H9 (cell line): ENCODE measurements at regions not wholly inside any gene's neighbourhood (a gene's known extent, or its start where the extent isn't known, plus 50 kb on each side); places are given as distances from the start of the nearest gene placed in this dataset.

Experiments
- DNase-seq: peaks from one replicate; pipeline ENCODE4 v3.0.0-alpha.2; 2017
- H2AFZ ChIP-seq: one replicate; pipeline ENCODE4 v1.6.1; 2013; ENCODE audit warnings: mild to moderate bottlenecking, low read length, control low read depth, moderate library complexity
- H2AK5ac ChIP-seq: 2 replicates; pipeline ENCODE4 v1.6.1; 2013; ENCODE audit warnings: low read length, control low read depth, mixed read lengths; ENCODE audit not compliant: insufficient read length
- H2BK120ac ChIP-seq: one replicate; pipeline ENCODE4 v1.6.1; 2013; ENCODE audit warnings: low read depth, mild to moderate bottlenecking, low read length, control low read depth, inconsistent platforms; ENCODE audit not compliant: poor library complexity, severe bottlenecking
- H2BK12ac ChIP-seq: 2 replicates; pipeline ENCODE4 v1.6.1; 2013; ENCODE audit warnings: low read length, control low read depth, mixed read lengths, low read depth; ENCODE audit not compliant: insufficient read length
- H2BK15ac ChIP-seq: 2 replicates; pipeline ENCODE4 v1.6.1; 2013; ENCODE audit warnings: low read depth, low read length, control low read depth
- H2BK20ac ChIP-seq: one replicate; pipeline ENCODE4 v1.6.1; 2013; ENCODE audit warnings: low read depth, mild to moderate bottlenecking, low read length, control low read depth, inconsistent platforms; ENCODE audit not compliant: poor library complexity, severe bottlenecking
- H2BK5ac ChIP-seq: 2 replicates; pipeline ENCODE4 v1.6.1; 2013; ENCODE audit warnings: low read length, control low read depth, mixed read lengths; ENCODE audit not compliant: insufficient read length
- H3K14ac ChIP-seq: 2 replicates; pipeline ENCODE4 v1.6.1; 2013; ENCODE audit warnings: low read length, control low read depth; ENCODE audit not compliant: insufficient read depth
- H3K18ac ChIP-seq: 2 replicates; pipeline ENCODE4 v1.6.1; 2013; ENCODE audit warnings: low read depth, mild to moderate bottlenecking, mixed read lengths, low read length, control low read depth; ENCODE audit not compliant: insufficient read length
- H3K23ac ChIP-seq: 2 replicates; pipeline ENCODE4 v1.6.1; 2013; ENCODE audit warnings: low read length, control low read depth, mixed read lengths, low read depth; ENCODE audit not compliant: insufficient read length
- H3K23me2 ChIP-seq: 2 replicates; pipeline ENCODE4 v1.6.1; 2013; ENCODE audit warnings: low read depth, mild to moderate bottlenecking, mixed read lengths, low read length, control low read depth; ENCODE audit not compliant: insufficient read length, poor library complexity, severe bottlenecking
- H3K27ac ChIP-seq: 2 replicates; pipeline ENCODE4 v1.5.1; 2013; ENCODE audit warnings: low read length, control low read depth, mixed read lengths, low read depth; ENCODE audit not compliant: insufficient read length
- H3K27me3 ChIP-seq: 2 replicates; pipeline ENCODE4 v1.6.1; 2013; ENCODE audit warnings: low read length, control low read depth, inconsistent platforms; ENCODE audit not compliant: insufficient read depth
- H3K4ac ChIP-seq: 2 replicates; pipeline ENCODE4 v1.6.1; 2013; ENCODE audit warnings: low read depth, mild to moderate bottlenecking, control low read depth, inconsistent platforms, low read length, moderate library complexity
- H3K4me1 ChIP-seq: 2 replicates; pipeline ENCODE4 v1.6.1; 2013; ENCODE audit warnings: low read length, control low read depth, inconsistent platforms; ENCODE audit not compliant: insufficient read depth
- H3K4me2 ChIP-seq: 2 replicates; pipeline ENCODE4 v1.6.1; 2013; ENCODE audit warnings: low read length, control low read depth, mixed read lengths; ENCODE audit not compliant: insufficient read length, insufficient read depth
- H3K56ac ChIP-seq: 2 replicates; pipeline ENCODE4 v1.6.1; 2013; ENCODE audit warnings: low read depth, mild to moderate bottlenecking, mixed read lengths, low read length, control low read depth; ENCODE audit not compliant: insufficient read length
- H3K79me1 ChIP-seq: 2 replicates; pipeline ENCODE4 v1.6.1; 2013; ENCODE audit warnings: low read depth, mild to moderate bottlenecking, moderate library complexity, low read length, control low read depth, inconsistent platforms; ENCODE audit not compliant: insufficient read depth, poor library complexity, severe bottlenecking
- H3K79me2 ChIP-seq: 2 replicates; pipeline ENCODE4 v1.6.1; 2013; ENCODE audit warnings: low read length, control low read depth, inconsistent platforms; ENCODE audit not compliant: insufficient read depth
- H3K9ac ChIP-seq: 2 replicates; pipeline ENCODE4 v1.6.1; 2013; ENCODE audit warnings: low read length, control low read depth, mixed read lengths; ENCODE audit not compliant: insufficient read length; ENCODE audit errors: extremely low read depth
- H3K9me3 ChIP-seq: one replicate; pipeline ENCODE4 v1.6.1; 2013; ENCODE audit warnings: low read depth, low read length, inconsistent platforms; ENCODE audit not compliant: control insufficient read depth
- H3T11ph ChIP-seq: one replicate; pipeline ENCODE4 v1.6.1; 2013; ENCODE audit warnings: mild to moderate bottlenecking, low read length, control low read depth, inconsistent platforms
- H4K20me1 ChIP-seq: one replicate; pipeline ENCODE4 v1.6.1; 2013; ENCODE audit not compliant: control insufficient read depth, insufficient read length, insufficient read depth
- H4K5ac ChIP-seq: 2 replicates; pipeline ENCODE4 v1.6.1; 2013; ENCODE audit warnings: low read depth, mild to moderate bottlenecking, mixed read lengths, low read length, control low read depth; ENCODE audit not compliant: insufficient read length
- H4K8ac ChIP-seq: replicated peaks from 2 replicates; pipeline ENCODE4 v1.6.1; 2013; ENCODE audit warnings: low read length, control low read depth, mixed read lengths, low read depth; ENCODE audit not compliant: insufficient read length
- H4K91ac ChIP-seq: 2 replicates; pipeline ENCODE4 v1.6.1; 2013; ENCODE audit warnings: low read depth, mild to moderate bottlenecking, moderate library complexity, mixed read lengths, low read length, control low read depth; ENCODE audit not compliant: insufficient read length
- H3K27ac Mint-ChIP-seq, 3 experiments: 2 replicates in 2 of 3; 3 replicates in 1 of 3; pipeline ENCODE4 v1.8.0; 2020 to 2021; ENCODE audit warnings: mixed read lengths in 3 of 3, mild to moderate bottlenecking in 1 of 3, moderate library complexity in 1 of 3
- H3K27me3 Mint-ChIP-seq: 2 replicates; pipeline ENCODE4 v1.8.0; 2021; ENCODE audit warnings: low read depth, mild to moderate bottlenecking, moderate library complexity, mixed read lengths
- H3K36me3 Mint-ChIP-seq, 3 experiments: 2 replicates in 2 of 3; 3 replicates in 1 of 3; pipeline ENCODE4 v1.8.0; 2020 to 2021; ENCODE audit warnings: low read depth in 3 of 3, mixed read lengths in 3 of 3; ENCODE audit not compliant: insufficient read depth in 1 of 3
- H3K4me1 Mint-ChIP-seq, 2 experiments: 2 replicates each; pipeline ENCODE4 v1.8.0; 2020; ENCODE audit warnings: mixed read lengths in 2 of 2
- H3K4me3 Mint-ChIP-seq, 2 experiments: 2 replicates in 1 of 2; 3 replicates in 1 of 2; pipeline ENCODE4 v1.8.0; 2020 to 2021; ENCODE audit warnings: mild to moderate bottlenecking in 2 of 2, mixed read lengths in 2 of 2, moderate library complexity in 1 of 2
- H3K9me3 Mint-ChIP-seq, 2 experiments: 2 replicates in 1 of 2; 3 replicates in 1 of 2; pipeline ENCODE4 v1.8.0; 2020; ENCODE audit warnings: mild to moderate bottlenecking in 2 of 2, mixed read lengths in 2 of 2, moderate library complexity in 1 of 2
- WGBS: extraction: QIAGEN DNeasy Blood & Tissue Kit; methylation state at CpG from one replicate; pipeline ENCODE4 v1.1.7; 2013; ENCODE audit warnings: missing lambda C conversion rate, low lambda C conversion rate, mixed read lengths; ENCODE audit not compliant: insufficient read length; ENCODE audit errors: extremely low coverage; 5-methylcytosine and 5-hydroxymethylcytosine counted together
- TF ChIP-seq, protein P1 (sequence below): fragments of 200-600 bp; sonication (generic); conservative IDR thresholded peaks from 3 replicates; pipeline ENCODE4 v1.8.0; 2021; ENCODE audit warnings: antibody characterized with exemption, mild to moderate bottlenecking

DNA sequence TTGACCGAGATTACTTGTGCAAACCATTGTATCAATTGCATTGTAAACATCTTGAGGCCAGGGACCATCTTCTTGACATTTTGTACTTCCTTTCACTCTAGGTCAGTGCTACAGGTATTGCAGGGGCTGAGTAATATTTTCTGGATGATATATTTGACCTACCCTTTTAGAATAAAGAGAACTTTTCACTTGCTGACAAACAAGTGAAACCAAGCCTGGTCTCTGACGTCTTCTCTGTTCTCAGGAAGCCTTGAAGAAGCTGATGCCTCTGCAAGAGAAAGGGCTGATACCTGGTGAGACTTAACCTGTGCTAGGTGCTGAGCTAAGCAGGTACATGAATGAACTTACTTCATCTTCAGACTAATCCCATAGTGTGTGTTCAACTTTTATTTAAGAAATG is 60.5 kb upstream of the GGTLC1 start:
- Histone ChIP-seq H3K56ac (no peak overlapping the region), H4K91ac (no peak overlapping the region), H2BK20ac (no peak overlapping the region), H3T11ph (no peak overlapping the region), H2AFZ (no peak overlapping the region), H3K18ac (no peak overlapping the region), H3K4me1 (no peaks in the 10 kb centered on the region), H2BK5ac (no peak overlapping the region), H3K14ac (no peak overlapping the region), H3K4ac (no peak overlapping the region), H2BK120ac (no peak overlapping the region), H4K8ac (no peak overlapping the region), H3K9me3 (no peaks in the 10 kb centered on the region), H2AK5ac (no peak overlapping the region), H4K5ac (no peak overlapping the region), H3K27me3 (no peaks in the 10 kb centered on the region), H3K9ac (no peak overlapping the region), H3K79me1 (no peaks in the 10 kb centered on the region), H2BK15ac (no peak overlapping the region), H3K27ac (no peak overlapping the region), H3K23ac (no peak overlapping the region), H3K4me2 (no peak overlapping the region), H3K79me2 (no peaks in the 10 kb centered on the region), H2BK12ac (no peak overlapping the region), H4K20me1 (no peaks in the 10 kb centered on the region), H3K23me2 (no peaks in the 10 kb centered on the region)
- WGBS: no CpG with 5 or more reads among the region's 2 CpGs
- Mint-ChIP-seq H3K9me3 (no peaks in the 10 kb centered on the region), H3K27me3 (no peaks in the 10 kb centered on the region), H3K4me1 (no peaks in the 10 kb centered on the region), H3K27ac (no peak overlapping the region), H3K4me3 (no peak overlapping the region), H3K36me3 (no peaks in the 10 kb centered on the region)
- TF ChIP-seq, protein P1, sequence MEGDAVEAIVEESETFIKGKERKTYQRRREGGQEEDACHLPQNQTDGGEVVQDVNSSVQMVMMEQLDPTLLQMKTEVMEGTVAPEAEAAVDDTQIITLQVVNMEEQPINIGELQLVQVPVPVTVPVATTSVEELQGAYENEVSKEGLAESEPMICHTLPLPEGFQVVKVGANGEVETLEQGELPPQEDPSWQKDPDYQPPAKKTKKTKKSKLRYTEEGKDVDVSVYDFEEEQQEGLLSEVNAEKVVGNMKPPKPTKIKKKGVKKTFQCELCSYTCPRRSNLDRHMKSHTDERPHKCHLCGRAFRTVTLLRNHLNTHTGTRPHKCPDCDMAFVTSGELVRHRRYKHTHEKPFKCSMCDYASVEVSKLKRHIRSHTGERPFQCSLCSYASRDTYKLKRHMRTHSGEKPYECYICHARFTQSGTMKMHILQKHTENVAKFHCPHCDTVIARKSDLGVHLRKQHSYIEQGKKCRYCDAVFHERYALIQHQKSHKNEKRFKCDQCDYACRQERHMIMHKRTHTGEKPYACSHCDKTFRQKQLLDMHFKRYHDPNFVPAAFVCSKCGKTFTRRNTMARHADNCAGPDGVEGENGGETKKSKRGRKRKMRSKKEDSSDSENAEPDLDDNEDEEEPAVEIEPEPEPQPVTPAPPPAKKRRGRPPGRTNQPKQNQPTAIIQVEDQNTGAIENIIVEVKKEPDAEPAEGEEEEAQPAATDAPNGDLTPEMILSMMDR: no peak
- DNase-seq: no peak
